ENCODE measurements at regions not wholly inside any gene's neighbourhood (a gene's known extent, or its start where the extent isn't known, plus 50 kb on each side); places are given as distances from the start of the nearest gene placed in this dataset.

DNA sequence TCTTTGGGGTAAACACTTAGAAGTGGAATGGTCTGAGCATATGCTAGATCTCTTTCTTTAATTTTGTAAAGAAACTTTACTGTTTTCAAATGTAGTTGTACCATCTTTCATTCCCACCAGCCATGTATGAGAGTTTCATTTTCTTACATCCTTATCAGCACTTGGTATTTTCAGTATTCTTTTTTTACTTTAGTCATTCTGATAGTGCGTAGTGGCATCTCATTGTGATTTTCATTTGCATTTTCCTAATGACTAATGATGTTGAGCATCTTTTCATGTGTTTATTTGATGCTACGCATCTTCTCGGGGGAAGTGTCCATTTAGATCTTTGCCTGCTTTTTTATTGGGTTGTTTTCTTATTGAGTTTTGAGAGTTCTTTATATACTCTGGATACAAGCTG, 71.3 kb upstream of the PRPS1 start:
- TF ChIP-seq, protein P1, sequence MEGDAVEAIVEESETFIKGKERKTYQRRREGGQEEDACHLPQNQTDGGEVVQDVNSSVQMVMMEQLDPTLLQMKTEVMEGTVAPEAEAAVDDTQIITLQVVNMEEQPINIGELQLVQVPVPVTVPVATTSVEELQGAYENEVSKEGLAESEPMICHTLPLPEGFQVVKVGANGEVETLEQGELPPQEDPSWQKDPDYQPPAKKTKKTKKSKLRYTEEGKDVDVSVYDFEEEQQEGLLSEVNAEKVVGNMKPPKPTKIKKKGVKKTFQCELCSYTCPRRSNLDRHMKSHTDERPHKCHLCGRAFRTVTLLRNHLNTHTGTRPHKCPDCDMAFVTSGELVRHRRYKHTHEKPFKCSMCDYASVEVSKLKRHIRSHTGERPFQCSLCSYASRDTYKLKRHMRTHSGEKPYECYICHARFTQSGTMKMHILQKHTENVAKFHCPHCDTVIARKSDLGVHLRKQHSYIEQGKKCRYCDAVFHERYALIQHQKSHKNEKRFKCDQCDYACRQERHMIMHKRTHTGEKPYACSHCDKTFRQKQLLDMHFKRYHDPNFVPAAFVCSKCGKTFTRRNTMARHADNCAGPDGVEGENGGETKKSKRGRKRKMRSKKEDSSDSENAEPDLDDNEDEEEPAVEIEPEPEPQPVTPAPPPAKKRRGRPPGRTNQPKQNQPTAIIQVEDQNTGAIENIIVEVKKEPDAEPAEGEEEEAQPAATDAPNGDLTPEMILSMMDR (IDR thresholded peaks at IDR 0.05) = no peak
- no peak for TF ChIP-seq POLR2A (IDR thresholded peaks at IDR 0.05)
